HepG2 (cell line): ENCODE measurements at regions not wholly inside any gene's neighbourhood (a gene's known extent, or its start where the extent isn't known, plus 50 kb on each side); places are given as distances from the start of the nearest gene placed in this dataset.

Experiments
- ATAC-seq: fragments of 200-7000 bp; cut with Tn5 transposase; 3 replicates; pipeline ENCODE4 v1.9.1; 2020; ENCODE audit warnings: mild to moderate bottlenecking, moderate library complexity
- BruUV-seq: library from RNA; stranded (reverse); fragments of 400-500 nt; replicated peaks from 2 replicates; lab custom pipeline; 2021; lab: Mats Ljungman, UMichigan
- CTCF ChIA-PET: fragments of 300-600 bp; formaldehyde crosslinking; extraction: SDS; loops from one replicate; lab custom pipeline; 2021; ENCODE audit warnings: low total read pairs, inconsistent platforms, low intra/inter-chr PET ratio; lab: Yijun Ruan, JAX
- POLR2A ChIA-PET: fragments of 350-600 bp; sonication (Branson Sonifier 250); formaldehyde crosslinking; loops from one replicate; lab custom pipeline; 2020; ENCODE audit warnings: antibody characterized with exemption, inconsistent platforms; lab: Yijun Ruan, JAX
- DNase-seq: peaks from one replicate; pipeline ENCODE4 v3.0.0-alpha.2; 2015; ENCODE audit warnings: low spot score
- FAIRE-seq: peaks from 3 replicates; lab custom pipeline; 2011; peaks lifted over from hg19 to GRCh38; lab: Jason Lieb, UNC
- H2AFZ ChIP-seq: one replicate; pipeline ENCODE4 v1.6.1; 2011; ENCODE audit warnings: low read length, inconsistent platforms
- H3K27ac ChIP-seq: fragments of 300-600 bp; 3 replicates; pipeline ENCODE4 v1.8.0; 2011; ENCODE audit warnings: mixed run types, mild to moderate bottlenecking, mixed read lengths, low read length, inconsistent platforms; ENCODE audit not compliant: insufficient read depth; ENCODE audit errors: extremely low read length
- H3K27me3 ChIP-seq, 2 experiments: fragments of 200-600 bp in 1 of 2; 2 replicates in 1 of 2; 3 replicates in 1 of 2; pipeline versions ENCODE4 v1.6.0 to v1.8.0; 2011; ENCODE audit warnings: low read length in 2 of 2, mild to moderate bottlenecking in 2 of 2, moderate library complexity in 2 of 2, inconsistent platforms in 1 of 2; ENCODE audit not compliant: insufficient read depth in 2 of 2, control insufficient read depth in 1 of 2
- H3K36me3 ChIP-seq, 2 experiments: fragments of 200-600 bp in 1 of 2; replicated peaks in 1 of 2; 2 replicates in 1 of 2; 3 replicates in 1 of 2; pipeline versions ENCODE4 v1.5.1 to v1.8.0; 2011; ENCODE audit warnings: low read length in 2 of 2, inconsistent platforms in 1 of 2; ENCODE audit not compliant: insufficient read depth in 2 of 2, control insufficient read depth in 1 of 2
- H3K4me1 ChIP-seq: 2 replicates; pipeline ENCODE4 v1.5.1; 2012; ENCODE audit warnings: low read length, inconsistent platforms; ENCODE audit not compliant: insufficient read depth
- H3K4me2 ChIP-seq: 2 replicates; pipeline ENCODE4 v1.6.0; 2011; ENCODE audit warnings: low read depth, low read length, inconsistent platforms
- H3K4me3 ChIP-seq, 3 experiments: fragments of 200-600 bp in 1 of 3; sonication (generic), shearing (Covaris generic) in 1 of 3; replicated peaks in 1 of 3; 2 replicates each; pipeline ENCODE4 v1.5.1; 2011 to 2016; ENCODE audit warnings: low read length in 3 of 3, inconsistent platforms in 2 of 3, low read depth in 2 of 3, mild to moderate bottlenecking in 2 of 3, control low read depth in 1 of 3, mixed read lengths in 1 of 3; ENCODE audit not compliant: insufficient read depth in 1 of 3
- H3K79me2 ChIP-seq: one replicate; pipeline ENCODE4 v1.6.1; 2011; ENCODE audit warnings: low read length, inconsistent platforms; ENCODE audit not compliant: insufficient read depth
- H3K9ac ChIP-seq: 2 replicates; pipeline ENCODE4 v1.6.0; 2011; ENCODE audit warnings: mild to moderate bottlenecking, low read depth, low read length, inconsistent platforms; ENCODE audit not compliant: insufficient read depth
- H3K9me3 ChIP-seq: 2 replicates; pipeline ENCODE4 v1.5.1; 2012; ENCODE audit warnings: mild to moderate bottlenecking, low read length
- H4K20me1 ChIP-seq: 2 replicates; pipeline ENCODE4 v1.6.0; 2011; ENCODE audit warnings: inconsistent platforms, mild to moderate bottlenecking, low read length, moderate library complexity; ENCODE audit not compliant: insufficient read depth
- HINFP ChIP-seq: sonication (generic); formaldehyde crosslinking; IDR thresholded peaks from 2 replicates; pipeline ENCODE4 v1.4.0; 2020; ENCODE audit warnings: low read depth, mild to moderate bottlenecking, missing genetic modification reagents
- HOXA5 ChIP-seq: sonication (generic); formaldehyde crosslinking; IDR thresholded peaks from 2 replicates; pipeline ENCODE4 v1.4.0; 2020; ENCODE audit warnings: missing genetic modification reagents
- SKI ChIP-seq: fragments of 450-650 bp; IDR thresholded peaks from one replicate; pipeline ENCODE4 v1.6.1; 2018; ENCODE audit warnings: mild to moderate bottlenecking; ENCODE audit not compliant: partially characterized antibody
- SP4 ChIP-seq: sonication (generic); formaldehyde crosslinking; IDR thresholded peaks from 2 replicates; pipeline ENCODE4 v1.8.1; 2023; ENCODE audit warnings: mild to moderate bottlenecking, missing genetic modification reagents
- ZNF18 ChIP-seq: sonication (generic); formaldehyde crosslinking; IDR thresholded peaks from 2 replicates; pipeline ENCODE4 v1.8.0; 2022; ENCODE audit warnings: mild to moderate bottlenecking, missing genetic modification reagents; ENCODE audit not compliant: insufficient replicate concordance
- ZNF264 ChIP-seq: sonication (generic); formaldehyde crosslinking; IDR thresholded peaks from 2 replicates; pipeline ENCODE4 v1.4.0; 2020; ENCODE audit warnings: missing genetic modification reagents
- ZNF382 ChIP-seq: sonication (generic); formaldehyde crosslinking; IDR thresholded peaks from 2 replicates; pipeline ENCODE4 v1.5.0; 2020; ENCODE audit warnings: missing genetic modification reagents, mild to moderate bottlenecking, borderline replicate concordance
- ZNF549 ChIP-seq: sonication (generic); formaldehyde crosslinking; IDR thresholded peaks from 2 replicates; pipeline ENCODE4 v1.5.0; 2020; ENCODE audit warnings: missing genetic modification reagents
- ZNF576 ChIP-seq: sonication (generic); formaldehyde crosslinking; IDR thresholded peaks from 2 replicates; pipeline ENCODE4 v1.4.0; 2020; ENCODE audit warnings: mild to moderate bottlenecking, missing genetic modification reagents
- WGBS: methylation state at CpG from one replicate; pipeline ENCODE4 v1.1.6; 2017; ENCODE audit warnings: low lambda C conversion rate; 5-methylcytosine and 5-hydroxymethylcytosine counted together
- in situ Hi-C: cut with HindIII; loops from 2 replicates; pipeline ENCODE4 v1.10.0; 2017; ENCODE audit warnings: low pct_unique_long_range_greater_than_20kb; ENCODE audit not compliant: extremely low pct_ligation_motif_present
- intact Hi-C: fragments of 100-400 bp; cut with micrococcal nuclease; formaldehyde crosslinking; loops from one replicate; pipeline ENCODE4 v1.10.0; 2022; ENCODE audit not compliant: unreplicated experiment
- TF ChIP-seq, protein P1 (sequence below): sonication (generic); formaldehyde crosslinking; IDR thresholded peaks from 2 replicates; pipeline ENCODE4 v1.8.0; 2022; ENCODE audit warnings: mild to moderate bottlenecking, missing genetic modification reagents, moderate library complexity

DNA sequence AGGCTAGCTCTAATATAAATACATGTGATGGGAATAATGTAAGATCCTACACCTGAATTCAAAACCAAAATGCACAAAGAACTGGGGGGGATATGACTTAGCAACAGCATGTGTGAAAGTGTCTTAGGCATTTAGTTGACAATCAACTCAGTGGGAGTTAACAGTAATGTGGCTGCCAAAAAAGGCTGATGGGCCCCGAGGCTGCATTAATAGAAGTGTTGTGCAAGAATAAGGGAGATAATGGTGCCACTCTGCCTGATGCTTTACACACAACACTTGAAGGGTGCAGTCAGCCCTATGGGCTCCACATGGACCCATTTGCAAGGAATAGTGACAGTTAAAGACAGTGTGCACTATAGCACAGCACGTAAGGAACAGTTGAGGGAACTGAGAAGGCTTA is 649.4 kb upstream of the ZEB2 start:
- Histone ChIP-seq H3K4me3 (no peak overlapping the region), H3K4me2 (no peak overlapping the region), H4K20me1 (no peaks in the 10 kb centered on the region), H3K79me2 (no peaks in the 10 kb centered on the region), H3K9me3 (no peaks in the 10 kb centered on the region), H3K36me3 (no peaks in the 10 kb centered on the region), H3K4me1 (no peaks in the 10 kb centered on the region)
- intact Hi-C loops = loop anchor here (5.0 kb wide), 1 partner anchor 482 kb away; no protein-coding TSS in a partner anchor
- in situ Hi-C loops = no loop called here
- no peak for DNase-seq
- CTCF ChIA-PET = no interaction called here
- TF ChIP-seq ZNF264 (CRISPR knock-in tag) (no peak), SKI (no peak), HOXA5 (no peak), ZNF18 (no peak)
- TF ChIP-seq, all 625 proteins: peak for 0
- Histone ChIP-seq H3K27ac (no peak overlapping the region), H3K27me3 (no peaks in the 10 kb centered on the region), H2AFZ (no peak overlapping the region), H3K9ac (no peak overlapping the region)
- no TSS peak for BruUV-seq
- no peak for ATAC-seq
- no peak for FAIRE-seq
- 2% methylated on average over 2 of the region's 2 CpGs for WGBS
- POLR2A ChIA-PET = no interaction called here

DNA sequence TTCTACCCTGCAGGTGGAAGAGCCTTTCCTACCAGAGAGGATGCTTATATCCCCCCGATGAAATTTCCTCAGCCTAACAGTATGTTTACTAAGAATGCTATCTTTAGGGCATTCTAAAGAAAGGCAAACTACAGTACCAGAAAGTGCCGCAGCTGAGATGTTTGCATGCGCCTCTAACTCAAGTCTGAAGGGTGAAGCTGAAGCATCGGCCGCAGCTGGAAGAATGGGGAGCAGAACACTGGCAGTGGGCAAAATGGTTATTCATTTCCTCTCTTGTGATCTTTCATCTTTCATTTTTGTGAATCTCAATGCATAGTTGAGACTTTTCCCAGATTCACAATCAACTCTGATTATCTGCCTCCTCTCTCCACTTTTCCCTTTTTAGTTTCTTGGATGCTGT is 648.2 kb upstream of the ZEB2 start:
- Histone ChIP-seq H3K27ac (no peak overlapping the region), H3K36me3 (no peaks in the 10 kb centered on the region), H3K4me3 (no peak overlapping the region), H4K20me1 (no peaks in the 10 kb centered on the region), H3K4me2 (no peak overlapping the region), H3K4me1 (no peaks in the 10 kb centered on the region), H2AFZ (no peak overlapping the region), H3K27me3 (no peaks in the 10 kb centered on the region; a peak in 1 of 5 replicates), H3K79me2 (no peaks in the 10 kb centered on the region), H3K9ac (no peak overlapping the region), H3K9me3 (no peaks in the 10 kb centered on the region)
- 41% methylated on average over 5 of the region's 5 CpGs for WGBS
- CTCF ChIA-PET = no interaction called here
- FAIRE-seq (no peak), ATAC-seq (no peak), DNase-seq (no peak)
- no TSS peak for BruUV-seq
- in situ Hi-C loops (no loop called here), intact Hi-C loops (loop anchor here (5.0 kb wide), 1 partner anchor 481 kb away; no protein-coding TSS in a partner anchor)
- POLR2A ChIA-PET = no interaction called here
- TF ChIP-seq, protein P1, sequence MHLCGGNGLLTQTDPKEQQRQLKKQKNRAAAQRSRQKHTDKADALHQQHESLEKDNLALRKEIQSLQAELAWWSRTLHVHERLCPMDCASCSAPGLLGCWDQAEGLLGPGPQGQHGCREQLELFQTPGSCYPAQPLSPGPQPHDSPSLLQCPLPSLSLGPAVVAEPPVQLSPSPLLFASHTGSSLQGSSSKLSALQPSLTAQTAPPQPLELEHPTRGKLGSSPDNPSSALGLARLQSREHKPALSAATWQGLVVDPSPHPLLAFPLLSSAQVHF = no peak
- TF ChIP-seq ZNF576 (CRISPR knock-in tag) (no peak), HINFP (CRISPR knock-in tag) (no peak), HOXA5 (no peak), ZNF382 (no peak), ZNF549 (CRISPR knock-in tag) (no peak), SP4 (no peak)
